ENCODE measurements at regions not wholly inside any gene's neighbourhood (a gene's known extent, or its start where the extent isn't known, plus 50 kb on each side); places are given as distances from the start of the nearest gene placed in this dataset.

DNA sequence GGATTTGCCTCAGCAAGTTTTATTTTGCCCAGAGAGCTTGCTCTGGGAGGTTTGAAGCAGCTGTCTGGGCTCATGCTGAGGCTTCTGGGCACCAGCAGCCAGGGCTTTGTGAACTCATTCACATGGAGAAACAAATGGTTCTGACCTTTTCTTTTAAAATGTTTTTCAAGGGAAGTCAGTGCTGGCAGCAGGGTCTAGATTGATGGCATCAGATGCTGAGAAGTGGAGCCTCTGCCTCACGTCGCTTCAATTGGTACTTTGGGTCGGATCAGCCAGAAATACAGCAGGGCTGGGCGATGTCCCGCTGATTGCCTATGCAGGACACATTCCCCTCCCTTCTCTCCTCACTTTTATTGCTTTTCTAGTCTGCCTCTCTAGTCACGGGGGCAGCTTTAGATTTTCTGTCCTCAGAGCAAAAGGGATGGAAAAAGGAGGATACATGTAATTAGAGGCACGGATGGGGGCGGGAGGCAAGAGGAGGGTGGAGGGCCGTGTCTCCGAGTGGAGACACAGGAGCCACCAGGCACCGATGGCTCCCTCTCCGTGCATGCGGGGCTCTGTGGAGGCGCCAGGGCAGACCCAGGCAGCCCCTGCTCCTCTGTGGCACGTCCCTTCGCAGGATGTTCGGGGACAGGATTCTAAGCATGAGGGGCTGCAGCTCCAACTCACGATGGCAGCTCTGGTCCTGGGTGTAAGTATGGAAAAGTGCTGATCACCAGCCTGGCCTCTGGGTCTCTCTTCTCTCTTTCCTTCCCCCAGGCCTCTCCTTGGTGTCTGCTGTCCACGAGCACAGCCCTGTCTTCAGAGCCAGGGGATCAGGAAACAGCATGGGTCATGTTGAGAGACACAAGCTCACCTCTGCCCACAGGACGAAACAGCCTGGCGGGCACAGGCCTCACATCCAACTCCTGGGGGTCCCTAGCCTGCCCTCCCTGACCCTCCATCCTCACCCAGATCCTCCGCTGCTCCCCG is 116.1 kb downstream of the FAM43A start:
- DNase-seq (ENCODE audit: low read depth in 2 of 2, low spot score in 1 of 2) = no peak

DNA sequence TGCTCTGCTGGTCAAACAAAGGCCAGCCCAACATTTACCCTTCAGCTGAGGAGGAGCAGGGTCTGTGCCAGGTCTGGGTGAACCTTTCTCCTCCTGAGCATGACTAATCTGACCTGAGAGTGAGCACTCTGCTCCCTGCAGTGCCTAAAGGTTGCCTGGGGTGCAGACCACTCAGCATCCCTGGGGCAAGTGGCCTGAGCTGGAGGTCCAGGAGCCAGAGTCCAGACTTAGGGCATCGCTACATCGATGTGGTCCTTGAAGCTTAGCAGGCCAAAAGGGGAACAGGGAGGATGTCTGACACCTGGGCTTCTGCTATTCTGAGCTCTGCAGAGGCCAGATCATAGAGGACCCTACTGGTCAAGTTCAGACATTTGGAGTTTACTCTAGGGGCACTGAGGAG is 119.1 kb downstream of the FAM43A start:
- DNase-seq (ENCODE audit: low read depth in 2 of 2, low spot score in 1 of 2) = no peak

- no peak for DNase-seq (ENCODE audit: low read depth in 2 of 2, low spot score in 1 of 2)
These were observed 119.9 kb downstream of the FAM43A start for GRCh38 chr3:194805546-194805945.

GRCh38 chr3:194806991-194807630 is 121.4 kb downstream of the FAM43A start:
- DNase-seq (ENCODE audit: low read depth in 2 of 2, low spot score in 1 of 2) = no peak

DNA sequence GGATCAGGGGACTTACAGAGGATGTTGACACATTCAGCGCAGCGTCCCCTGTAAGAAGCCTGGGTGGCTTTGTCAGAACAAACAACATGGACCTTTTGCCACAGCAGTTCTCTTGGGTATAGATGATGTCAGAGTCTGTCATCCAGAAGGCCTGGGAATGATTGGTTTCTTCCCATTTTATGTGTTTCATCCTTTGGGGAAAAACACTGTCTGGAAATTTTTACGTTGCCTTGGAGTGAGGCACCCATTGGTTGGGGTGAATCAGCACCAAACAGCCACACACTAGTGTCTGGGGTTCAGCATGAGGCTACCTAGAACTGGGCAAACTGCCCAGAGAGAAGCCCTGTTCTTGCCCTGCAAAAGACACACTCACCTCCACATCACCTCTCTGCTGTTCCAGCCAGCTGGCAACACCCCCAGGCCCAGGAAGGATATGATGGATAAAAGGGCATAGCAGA is 123.0 kb downstream of the FAM43A start:
- DNase-seq (ENCODE audit: low read depth in 2 of 2, low spot score in 1 of 2) = no peak

GRCh38 chr3:194809382-194809781 is 123.7 kb downstream of the FAM43A start:
- no peak for DNase-seq (ENCODE audit: low read depth in 2 of 2, low spot score in 1 of 2)

GRCh38 chr3:194810076-194810475 is 124.4 kb downstream of the FAM43A start:
- DNase-seq (ENCODE audit: low read depth in 2 of 2, low spot score in 1 of 2) = no peak

DNA sequence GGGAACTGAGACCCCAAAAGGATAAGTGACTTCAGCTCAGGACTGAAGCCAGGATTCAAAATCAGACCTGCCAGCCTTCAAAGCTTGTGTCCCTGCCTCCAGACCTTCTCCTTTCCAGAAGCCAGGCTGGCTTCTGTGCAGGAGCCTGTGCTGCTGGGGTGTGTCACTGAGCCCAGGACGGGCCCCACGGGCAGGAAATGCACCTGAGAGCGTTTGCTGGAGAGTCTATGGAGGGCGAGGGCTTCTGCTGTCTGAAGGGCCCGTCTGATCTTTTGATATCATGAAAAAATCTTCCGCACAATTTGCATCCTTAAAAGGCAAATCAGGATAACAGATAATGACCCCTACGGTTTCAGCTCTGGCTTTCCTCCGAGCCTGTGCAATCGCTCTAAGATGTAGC is 125.4 kb downstream of the FAM43A start:
- DNase-seq (ENCODE audit: low read depth in 2 of 2, low spot score in 1 of 2) = no peak

DNA sequence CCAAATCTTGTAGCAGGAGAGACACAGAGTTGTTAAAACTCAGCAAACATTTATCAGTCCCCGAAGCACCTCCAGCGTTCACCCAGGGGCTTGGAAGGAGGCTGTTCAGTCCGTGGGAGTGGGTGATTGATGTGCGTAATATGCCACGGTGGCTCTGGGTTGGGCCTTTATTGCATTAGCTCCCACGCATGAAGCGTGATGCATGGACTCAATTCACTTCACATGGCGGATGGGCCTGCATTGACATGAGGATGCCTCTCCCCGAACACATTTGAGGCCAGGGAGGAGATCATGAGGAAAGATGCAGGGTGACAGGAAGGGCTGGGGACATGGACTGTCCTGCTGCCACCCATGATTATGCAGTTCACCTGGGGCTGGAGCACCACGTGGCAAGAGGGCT is 126.5 kb downstream of the FAM43A start:
- no peak for DNase-seq (ENCODE audit: low read depth in 2 of 2, low spot score in 1 of 2)

- no peak for DNase-seq (ENCODE audit: low read depth in 2 of 2, low spot score in 1 of 2)
These were observed 129.2 kb downstream of the FAM43A start for GRCh38 chr3:194814878-194815357.

DNA sequence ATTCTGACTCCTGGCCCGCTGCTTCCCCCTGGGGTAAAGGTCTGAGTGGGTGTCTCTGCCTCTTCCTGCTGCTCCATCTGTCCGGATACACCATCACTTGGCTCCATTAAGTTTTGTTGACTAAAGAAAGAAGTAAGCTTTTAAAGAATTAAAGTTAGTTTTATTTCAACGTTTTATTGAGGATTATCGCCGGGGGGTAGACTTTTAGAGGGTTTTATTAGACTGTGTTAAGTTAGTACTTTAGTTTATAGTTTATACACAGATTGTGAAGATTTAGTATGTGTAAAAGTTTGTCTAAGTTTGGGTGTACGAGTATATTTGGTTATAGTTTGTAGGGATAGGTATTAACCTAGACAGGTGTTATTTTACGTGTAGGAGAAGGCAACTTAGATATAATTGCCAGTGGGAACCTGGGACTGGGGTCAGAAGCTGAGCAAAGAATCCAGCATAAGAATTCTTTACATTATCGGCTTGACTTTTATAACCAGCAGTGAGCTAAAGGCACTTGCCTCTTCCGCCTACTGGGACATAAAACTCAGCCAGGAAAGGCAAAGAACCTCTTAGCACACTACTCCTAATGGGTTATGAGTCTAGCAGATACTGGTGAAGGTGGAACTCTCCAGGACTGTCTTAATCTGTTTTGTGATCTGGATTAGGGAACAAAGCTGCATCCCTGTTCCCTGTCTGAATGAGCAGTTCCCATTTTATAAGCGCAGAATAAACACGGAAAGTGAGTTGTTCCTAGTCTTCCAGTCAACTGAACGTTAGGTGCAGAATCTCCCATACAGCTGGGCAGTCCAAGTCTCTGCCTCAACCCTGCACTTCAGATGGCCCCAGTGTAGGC is 131.3 kb downstream of the FAM43A start:
- no peak for DNase-seq (ENCODE audit: low read depth in 2 of 2, low spot score in 1 of 2)

- no peak for DNase-seq (ENCODE audit: low read depth in 2 of 2, low spot score in 1 of 2)
These were observed 131.9 kb downstream of the FAM43A start for GRCh38 chr3:194817592-194817930.

- no peak for DNase-seq (ENCODE audit: low read depth in 2 of 2, low spot score in 1 of 2)
These were observed 132.3 kb downstream of the FAM43A start for GRCh38 chr3:194817936-194818335.

DNA sequence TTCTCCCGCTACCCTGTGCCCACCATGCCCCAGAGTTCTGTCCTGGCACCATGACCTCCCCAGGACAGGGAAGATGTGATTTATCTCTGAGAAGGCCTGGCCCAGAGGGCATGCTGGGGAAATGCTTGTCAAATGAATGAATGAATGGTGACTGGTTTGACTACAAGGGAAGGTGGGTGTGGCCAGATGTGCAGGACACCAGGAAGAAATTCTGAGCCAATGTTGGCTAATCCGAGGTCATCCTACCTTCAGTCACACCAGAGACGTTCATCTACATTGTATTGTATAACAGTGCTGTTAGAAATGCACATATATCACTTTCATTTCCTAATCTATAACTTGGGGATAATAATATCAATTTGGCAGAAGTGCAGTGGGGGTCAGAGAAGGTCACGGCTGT is 138.4 kb downstream of the FAM43A start:
- DNase-seq (ENCODE audit: low read depth in 2 of 2, low spot score in 1 of 2) = no peak

DNA sequence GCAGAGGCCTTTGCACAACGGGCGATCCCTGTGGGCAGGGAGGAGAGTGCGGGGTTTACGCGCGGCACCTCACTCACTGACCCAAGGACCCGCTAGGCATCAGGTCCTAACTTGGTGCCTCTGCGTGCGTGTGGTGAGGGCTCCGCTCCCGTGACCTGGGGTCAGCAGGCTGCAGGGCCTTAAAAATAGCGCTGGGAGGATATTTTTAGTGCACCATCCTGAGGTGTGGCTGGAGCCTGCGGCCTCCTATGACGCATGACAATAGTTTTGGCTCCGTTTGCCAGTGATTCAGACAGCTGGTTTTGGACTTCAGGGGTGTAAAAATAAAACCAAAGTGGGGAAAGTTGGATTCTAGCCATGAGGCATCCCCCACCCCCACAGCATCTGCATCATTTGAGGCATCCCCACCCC is 139.0 kb downstream of the FAM43A start:
- DNase-seq (ENCODE audit: low read depth in 2 of 2, low spot score in 1 of 2) = no peak

GRCh38 chr3:194826594-194826993 is 140.9 kb downstream of the FAM43A start:
- DNase-seq (ENCODE audit: low read depth in 2 of 2, low spot score in 1 of 2) = no peak

DNA sequence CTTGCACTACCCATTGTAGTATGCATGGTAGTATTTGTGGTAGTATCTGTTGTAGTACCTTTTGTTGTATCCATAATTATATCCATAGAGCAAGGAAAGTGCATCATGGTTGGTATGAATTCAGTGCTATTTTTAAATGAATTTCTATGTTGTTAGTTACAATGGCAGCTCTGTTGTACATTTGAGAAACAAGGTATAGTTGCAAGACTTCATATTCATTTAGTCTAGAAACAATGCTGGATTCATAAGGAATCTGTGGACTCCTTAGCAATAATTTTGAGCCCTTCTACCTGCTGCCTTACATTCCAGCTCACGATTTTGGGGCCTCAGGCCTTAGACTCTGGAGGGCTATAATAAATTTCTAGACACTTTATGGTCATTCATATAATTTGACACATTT is 141.8 kb downstream of the FAM43A start:
- DNase-seq (ENCODE audit: low read depth in 2 of 2, low spot score in 1 of 2) = no peak

DNA sequence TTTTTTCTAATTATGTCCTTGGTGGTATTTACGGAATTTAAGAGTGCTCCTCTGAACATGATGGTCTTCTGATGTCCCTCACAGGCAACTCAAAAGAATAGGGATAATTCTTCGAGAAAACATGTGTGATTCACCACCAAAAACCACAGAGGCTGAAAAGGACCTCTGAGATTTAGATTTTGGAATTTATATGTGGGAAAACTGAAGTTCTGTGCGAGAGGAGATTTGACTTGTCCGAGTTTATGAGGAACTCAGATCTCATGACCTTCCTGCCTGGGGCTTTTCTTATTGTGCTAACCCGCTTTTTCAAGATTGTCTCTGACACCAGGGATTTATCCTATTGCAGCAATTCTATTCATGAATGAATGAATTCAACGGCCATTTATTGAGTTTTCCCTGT is 142.4 kb downstream of the FAM43A start:
- DNase-seq (ENCODE audit: low read depth in 2 of 2, low spot score in 1 of 2) = no peak

- no peak for DNase-seq (ENCODE audit: low read depth in 2 of 2, low spot score in 1 of 2)
These were observed 143.2 kb downstream of the FAM43A start for GRCh38 chr3:194828926-194829325.

DNA sequence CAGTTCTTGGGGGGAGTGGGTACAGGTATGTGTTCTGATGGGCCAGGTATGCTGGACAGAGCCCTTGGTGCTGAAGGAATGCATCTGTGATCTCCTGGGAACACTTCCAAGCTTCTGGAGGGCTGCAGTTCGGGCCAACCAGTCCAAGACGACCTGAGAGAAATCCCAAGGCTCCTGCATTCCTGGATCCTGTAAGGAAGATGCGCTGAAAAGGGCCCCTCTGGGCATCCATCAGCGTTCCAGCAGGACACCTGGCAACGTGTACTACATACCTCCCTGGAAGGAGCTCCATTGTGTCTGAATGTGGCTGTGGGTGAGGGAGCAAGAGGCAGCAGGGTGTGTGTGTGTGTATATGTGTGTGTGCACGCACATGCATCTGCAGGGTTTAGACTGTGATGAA is 144.7 kb downstream of the FAM43A start:
- DNase-seq (ENCODE audit: low read depth in 2 of 2, low spot score in 1 of 2) = no peak

GRCh38 chr3:194830978-194831377 is 145.3 kb downstream of the FAM43A start:
- DNase-seq (ENCODE audit: low read depth in 2 of 2, low spot score in 1 of 2) = no peak
